COLO668 (cell line): ENCODE measurements at regions not wholly inside any gene's neighbourhood (a gene's known extent, or its start where the extent isn't known, plus 50 kb on each side); places are given as distances from the start of the nearest gene placed in this dataset.
A peak's percentile ranks its signal among the peaks of the same experiment; 100 is the strongest.

ENCODE experiments used
- DNase-seq: peaks from one replicate; lab custom pipeline; 2025; ENCODE audit not compliant: unreplicated experiment; lab: John Stamatoyannopoulos, UW

- no peak for DNase-seq
These were observed 575.2 kb downstream of the CCDC171 start for GRCh38 chr9:16128003-16128402.

GRCh38 chr9:16131264-16131663, 578.4 kb downstream of the CCDC171 start:
- no peak for DNase-seq

- no peak for DNase-seq
These were observed 579.7 kb downstream of the CCDC171 start for GRCh38 chr9:16132513-16132912.

- peak; percentile 13 for DNase-seq
These were observed 580.2 kb downstream of the CCDC171 start for GRCh38 chr9:16133032-16133431.

- DNase-seq = peak; percentile 12
These were observed 580.8 kb downstream of the CCDC171 start for GRCh38 chr9:16133556-16134227.

GRCh38 chr9:16134351-16134750, 581.5 kb downstream of the CCDC171 start:
- no peak for DNase-seq

- DNase-seq = no peak
These were observed 583.1 kb downstream of the CCDC171 start for GRCh38 chr9:16135968-16136367.

- no peak for DNase-seq
These were observed 583.6 kb downstream of the CCDC171 start for GRCh38 chr9:16136451-16136850.

GRCh38 chr9:16136961-16137360, 584.1 kb downstream of the CCDC171 start:
- no peak for DNase-seq

- DNase-seq = no peak
These were observed 586.0 kb downstream of the CCDC171 start for GRCh38 chr9:16138561-16139491.

- DNase-seq = no peak
These were observed 586.9 kb downstream of the CCDC171 start for GRCh38 chr9:16139774-16140173.

- DNase-seq = no peak
These were observed 590.5 kb downstream of the CCDC171 start for GRCh38 chr9:16143310-16143709.

- no peak for DNase-seq
These were observed 591.4 kb downstream of the CCDC171 start for GRCh38 chr9:16143947-16144890.

- no peak for DNase-seq
These were observed 592.5 kb downstream of the CCDC171 start for GRCh38 chr9:16145196-16145950.

- no peak for DNase-seq
These were observed 594.9 kb downstream of the CCDC171 start for GRCh38 chr9:16147726-16148125.

- DNase-seq = no peak
These were observed 597.7 kb downstream of the CCDC171 start for GRCh38 chr9:16150501-16150900.

- no peak for DNase-seq
These were observed 598.3 kb downstream of the CCDC171 start for GRCh38 chr9:16150938-16151650.

GRCh38 chr9:16152276-16153101, 599.6 kb downstream of the CCDC171 start:
- no peak for DNase-seq

GRCh38 chr9:16153221-16153620, 600.4 kb downstream of the CCDC171 start:
- DNase-seq = no peak
